ENCODE measurements at regions not wholly inside any gene's neighbourhood (a gene's known extent, or its start where the extent isn't known, plus 50 kb on each side); places are given as distances from the start of the nearest gene placed in this dataset.
"Not testable (repeated sequence)": the region's sequence is repeated elsewhere in the genome, so short reads cannot be mapped to it uniquely, and the experiment has no call there.

- not testable (repeated sequence) for DNase-seq (ENCODE audit: low read depth in 2 of 2)
These were observed 116.1 kb upstream of the GJE1 start for GRCh38 chr6:142016666-142017065.

- not testable (repeated sequence) for DNase-seq (ENCODE audit: low read depth in 2 of 2)
These were observed 117.3 kb upstream of the GJE1 start for GRCh38 chr6:142015463-142015862.

- no peak for DNase-seq (ENCODE audit: low read depth in 2 of 2)
These were observed 117.7 kb upstream of the GJE1 start for GRCh38 chr6:142015011-142015410.

GRCh38 chr6:142014515-142014914 lies 118.2 kb upstream of the GJE1 start:
- no peak for DNase-seq (ENCODE audit: low read depth in 2 of 2)

- DNase-seq (ENCODE audit: low read depth in 2 of 2): no peak
These were observed 118.7 kb upstream of the GJE1 start for GRCh38 chr6:142013875-142014495.

GRCh38 chr6:142013287-142013686 lies 119.4 kb upstream of the GJE1 start:
- DNase-seq (ENCODE audit: low read depth in 2 of 2): no peak

GRCh38 chr6:142011775-142012174 lies 121.0 kb upstream of the GJE1 start:
- no peak for DNase-seq (ENCODE audit: low read depth in 2 of 2)

- DNase-seq (ENCODE audit: low read depth in 2 of 2): no peak
These were observed 121.6 kb upstream of the GJE1 start for GRCh38 chr6:142011156-142011555.

GRCh38 chr6:142009647-142010046 lies 123.1 kb upstream of the GJE1 start:
- DNase-seq (ENCODE audit: low read depth in 2 of 2): no peak

GRCh38 chr6:142008781-142009180 lies 123.9 kb upstream of the GJE1 start:
- no peak for DNase-seq (ENCODE audit: low read depth in 2 of 2)

GRCh38 chr6:142008016-142008735 lies 124.5 kb upstream of the GJE1 start:
- no peak for DNase-seq (ENCODE audit: low read depth in 2 of 2)

GRCh38 chr6:142005021-142005420 lies 127.7 kb upstream of the GJE1 start:
- no peak for DNase-seq (ENCODE audit: low read depth in 2 of 2)

GRCh38 chr6:142002825-142003405 lies 129.8 kb upstream of the GJE1 start:
- DNase-seq (ENCODE audit: low read depth in 2 of 2): no peak

GRCh38 chr6:141996823-141997222 lies 135.9 kb upstream of the GJE1 start:
- no peak for DNase-seq (ENCODE audit: low read depth in 2 of 2)

GRCh38 chr6:141992109-141992508 lies 140.6 kb upstream of the GJE1 start:
- no peak for DNase-seq (ENCODE audit: low read depth in 2 of 2)

GRCh38 chr6:141990840-141991239 lies 141.9 kb upstream of the GJE1 start:
- DNase-seq (ENCODE audit: low read depth in 2 of 2): no peak

- no peak for DNase-seq (ENCODE audit: low read depth in 2 of 2)
These were observed 143.1 kb upstream of the GJE1 start for GRCh38 chr6:141989706-141989959.

GRCh38 chr6:141988954-141989705 lies 143.6 kb upstream of the GJE1 start:
- DNase-seq (ENCODE audit: low read depth in 2 of 2): no peak

GRCh38 chr6:141988327-141988726 lies 144.4 kb upstream of the GJE1 start:
- no peak for DNase-seq (ENCODE audit: low read depth in 2 of 2)

- DNase-seq (ENCODE audit: low read depth in 2 of 2): no peak
These were observed 146.3 kb upstream of the GJE1 start for GRCh38 chr6:141986457-141986856.

- no peak for DNase-seq (ENCODE audit: low read depth in 2 of 2)
These were observed 151.5 kb upstream of the GJE1 start for GRCh38 chr6:141981190-141981589.

GRCh38 chr6:141977782-141978181 lies 154.9 kb upstream of the GJE1 start:
- no peak for DNase-seq (ENCODE audit: low read depth in 2 of 2)

GRCh38 chr6:141976994-141977393 lies 155.7 kb upstream of the GJE1 start:
- no peak for DNase-seq (ENCODE audit: low read depth in 2 of 2)
